GM19438 (cell line): ENCODE measurements at regions not wholly inside any gene's neighbourhood (a gene's known extent, or its start where the extent isn't known, plus 50 kb on each side); places are given as distances from the start of the nearest gene placed in this dataset.
"Not testable (repeated sequence)": the region's sequence is repeated elsewhere in the genome, so short reads cannot be mapped to it uniquely, and the experiment has no call there.

Experiments used
- ATAC-seq: cut with Tn5 transposase; IDR thresholded peaks from one replicate; pipeline ENCODE4 v1.9.1; 2021; ENCODE audit warnings: low read depth; ENCODE audit not compliant: unreplicated experiment

DNA sequence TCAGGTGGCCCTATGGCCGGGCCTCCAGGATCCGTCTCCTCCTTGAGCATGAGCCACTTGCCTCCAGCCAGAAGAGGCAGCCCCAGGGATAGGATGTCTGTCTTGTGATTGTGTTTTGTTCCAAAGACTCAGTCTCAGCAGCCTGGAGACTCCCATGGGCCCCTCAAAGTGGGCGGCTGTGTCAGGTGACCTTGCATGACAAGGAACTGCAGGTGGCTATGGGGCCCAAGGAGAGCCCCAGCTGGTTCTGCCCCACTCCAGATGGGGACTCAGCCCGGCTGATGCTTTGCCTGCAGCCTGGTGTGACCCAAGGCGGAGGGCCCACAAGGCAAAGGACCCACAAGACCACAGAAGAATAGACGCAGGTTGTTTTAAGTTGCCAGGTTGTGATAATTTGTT lies 284.3 kb upstream of the IRX4 start:
- ATAC-seq: no peak

DNA sequence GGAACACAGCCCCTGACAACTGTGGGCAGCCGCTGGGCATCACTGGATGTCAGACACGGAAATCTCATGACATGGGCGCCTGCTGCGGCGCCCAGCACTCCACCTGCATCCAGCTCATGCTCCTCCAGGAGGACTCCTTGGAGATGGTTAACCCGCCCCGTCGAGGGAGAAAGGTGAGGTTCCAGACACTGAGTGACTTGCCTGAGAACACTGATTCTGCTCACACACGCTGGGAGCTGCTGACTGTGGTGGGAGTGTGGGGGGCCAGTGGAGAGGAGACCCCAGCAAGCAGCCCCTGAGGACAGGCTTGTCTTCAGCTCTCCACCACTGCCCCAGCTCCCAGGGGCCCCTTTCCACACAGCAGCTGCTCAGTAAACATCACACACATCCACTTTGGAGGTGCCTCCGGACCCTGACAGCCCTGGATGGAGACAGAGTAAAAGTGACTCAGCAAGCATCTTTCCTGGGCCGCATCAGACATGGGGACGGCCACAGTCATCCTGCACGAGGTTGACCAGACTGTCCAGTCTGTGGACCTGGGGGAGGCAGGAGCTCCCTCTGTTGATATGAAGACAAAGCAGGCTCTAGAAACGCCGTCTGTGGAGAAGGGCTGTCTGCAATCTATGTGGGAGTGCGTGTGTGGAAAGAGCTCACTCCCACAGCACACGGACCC lies 283.7 kb upstream of the IRX4 start:
- ATAC-seq: no peak

DNA sequence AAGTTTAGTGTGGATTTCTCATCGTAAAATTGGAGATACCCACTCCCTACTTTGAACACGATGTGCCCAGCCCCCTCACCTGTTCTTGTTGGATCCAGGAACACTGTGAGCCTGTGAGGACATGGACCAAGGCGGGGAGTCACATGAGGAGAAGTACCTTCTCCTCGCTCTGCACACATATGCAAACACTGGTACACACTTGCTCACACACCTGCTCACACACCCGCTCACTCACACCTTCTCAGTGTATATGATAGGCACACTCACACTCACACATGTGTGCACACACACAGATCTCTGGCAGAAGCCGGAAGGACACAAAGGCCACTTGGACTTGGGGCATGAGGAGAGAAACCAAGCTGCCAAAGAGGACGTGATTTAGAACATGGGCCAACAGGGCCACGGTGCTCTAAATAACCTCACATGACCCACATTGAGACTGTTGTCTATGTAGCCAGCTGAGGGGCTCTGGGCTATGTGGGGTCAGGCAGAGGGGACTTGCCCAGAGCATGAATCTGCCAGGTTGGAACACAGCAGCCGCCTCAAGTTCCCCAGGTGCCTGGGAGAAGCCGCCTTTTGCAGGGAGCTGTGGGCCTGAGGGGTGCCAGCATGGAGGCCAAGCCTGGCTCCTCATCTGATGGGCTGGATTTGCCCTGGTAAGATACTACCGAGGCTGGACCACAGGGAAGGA lies 283.0 kb upstream of the IRX4 start:
- no peak for ATAC-seq

DNA sequence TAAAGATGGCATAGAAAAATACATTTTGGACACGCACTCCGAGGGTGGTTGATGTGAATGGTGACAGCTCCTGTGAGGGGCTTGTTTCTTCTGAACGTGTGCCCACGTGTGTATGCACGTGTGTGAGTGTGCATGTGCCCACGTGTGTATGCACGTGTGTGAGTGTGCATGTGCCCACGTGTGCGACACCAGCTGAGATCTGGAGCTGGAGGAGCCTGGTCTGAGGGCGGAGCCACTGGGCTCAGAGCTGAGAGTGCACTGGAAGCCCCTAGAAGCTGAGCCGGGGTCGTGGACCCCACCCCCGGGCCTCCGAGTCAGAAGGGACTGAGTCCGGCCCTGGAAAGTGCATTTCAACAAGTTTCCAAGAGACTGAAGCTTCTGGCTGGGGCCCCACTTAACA lies 282.5 kb upstream of the IRX4 start:
- no peak for ATAC-seq

DNA sequence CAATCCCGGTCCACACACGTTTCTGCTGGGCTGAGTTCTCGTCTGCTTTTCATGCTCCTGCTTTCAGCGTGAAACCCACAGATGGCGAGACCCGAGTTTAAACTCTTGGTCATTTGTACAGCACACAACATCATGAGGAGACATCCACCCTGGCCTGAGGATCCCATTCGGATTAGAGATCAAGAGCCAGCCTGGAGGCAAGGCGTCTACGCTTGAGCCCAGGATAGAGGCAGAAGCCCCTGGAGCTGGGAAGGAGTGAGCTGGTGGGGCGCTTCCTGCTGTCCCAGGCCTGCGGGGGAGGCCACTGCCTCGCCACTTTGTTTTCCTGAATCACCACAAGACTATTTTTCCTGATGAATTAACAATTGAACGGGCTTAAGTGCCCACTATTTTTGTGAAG lies 281.9 kb upstream of the IRX4 start:
- ATAC-seq: no peak

DNA sequence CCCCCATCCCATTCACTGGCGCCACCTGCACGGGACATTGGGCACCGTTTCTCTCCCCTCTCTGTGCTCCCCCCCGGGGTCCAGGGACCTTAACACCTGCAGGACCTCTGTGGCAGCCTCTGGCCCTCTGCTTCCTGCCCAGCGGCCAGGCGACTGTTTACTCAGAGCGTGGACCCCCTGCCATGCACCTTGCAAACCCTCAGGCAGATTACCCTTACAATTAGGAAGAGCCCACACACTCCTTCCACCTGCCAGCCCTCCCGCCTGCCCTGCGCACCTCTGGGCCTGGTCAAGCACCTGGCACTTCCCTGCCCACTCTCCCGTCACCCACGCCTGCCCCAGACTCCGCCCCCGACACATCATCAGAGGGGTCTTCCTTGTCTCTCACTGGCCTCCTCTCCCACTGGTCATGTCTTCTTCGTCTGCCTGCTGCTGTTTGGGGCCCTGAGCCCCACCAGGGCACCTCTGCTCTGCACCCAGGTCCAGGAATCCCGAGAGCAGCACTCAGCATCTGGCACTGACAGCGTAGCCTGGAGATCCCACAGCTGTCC lies 281.3 kb upstream of the IRX4 start:
- ATAC-seq: no peak

DNA sequence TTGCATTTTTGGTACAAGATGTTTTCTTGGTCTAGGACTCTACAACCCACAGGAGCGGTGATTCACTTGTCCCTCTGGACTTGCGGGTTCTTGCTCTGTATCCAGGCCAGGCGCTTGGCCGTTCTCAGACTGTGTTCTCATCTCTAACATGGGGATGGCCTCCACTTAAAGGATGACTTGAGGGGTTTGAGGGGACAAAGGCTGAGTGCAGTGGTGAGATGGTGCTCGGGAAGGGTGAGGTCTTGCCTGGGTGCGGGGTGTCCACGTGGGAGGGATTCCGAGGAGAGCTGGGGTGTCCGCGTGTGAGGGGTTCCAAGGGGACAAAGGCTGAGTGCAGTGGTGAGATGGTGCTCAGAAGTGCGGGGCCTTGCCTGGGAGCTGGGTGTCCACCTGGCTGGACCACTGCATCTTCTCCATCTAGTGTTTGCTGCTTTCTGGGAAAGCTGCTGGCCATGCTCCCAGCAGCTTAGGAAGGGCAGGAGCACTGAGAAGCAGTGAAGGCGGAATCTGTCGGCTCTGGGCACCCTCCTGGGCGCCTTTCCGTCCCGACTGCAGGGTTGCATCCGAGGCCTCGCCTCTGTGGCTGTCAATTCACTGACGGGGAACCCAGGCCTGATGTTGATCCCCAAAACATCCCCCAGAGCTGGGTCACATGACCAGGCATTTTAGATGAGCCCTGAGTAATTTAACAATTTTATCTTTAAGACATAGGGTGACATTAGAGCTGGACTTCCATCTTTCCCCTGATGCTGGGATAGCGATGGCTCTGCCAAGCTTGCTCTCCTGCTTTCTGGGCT lies 280.5 kb upstream of the IRX4 start:
- ATAC-seq: no peak

DNA sequence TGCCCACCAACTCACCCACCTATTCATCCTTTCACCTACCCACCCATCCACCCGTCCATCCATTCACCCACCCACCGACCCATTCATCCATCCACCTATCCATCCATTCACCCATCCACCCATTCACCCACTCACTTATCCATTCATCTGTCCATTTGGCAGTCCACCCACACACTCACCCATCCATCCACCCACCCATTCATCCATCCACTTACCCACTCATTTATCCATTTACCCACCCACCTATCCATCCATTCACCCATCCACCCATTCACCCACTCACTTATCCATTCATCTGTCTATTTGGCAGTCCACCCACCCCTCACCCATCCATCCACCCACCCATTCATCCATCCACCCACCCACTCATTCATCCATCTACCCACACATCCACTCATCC lies 278.1 kb upstream of the IRX4 start:
- ATAC-seq: no peak

DNA sequence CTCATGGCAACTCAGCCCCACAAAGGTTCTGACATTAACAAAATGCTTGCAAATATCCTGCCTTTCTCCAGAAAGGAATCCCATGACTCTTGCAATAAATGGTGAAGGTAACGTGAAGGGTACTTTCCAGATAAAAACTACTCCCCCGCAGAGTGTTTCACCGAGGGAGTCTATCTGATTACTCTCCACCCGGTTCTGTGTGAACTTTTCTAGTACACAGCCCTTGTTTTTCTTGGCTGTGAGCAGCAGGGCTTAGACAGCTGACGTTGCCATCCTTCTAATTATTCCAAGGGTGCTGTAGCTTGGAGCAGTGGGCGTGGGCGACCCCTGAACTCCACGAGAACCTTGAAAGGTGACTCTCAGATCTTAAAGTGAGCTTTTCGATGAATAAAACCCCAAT lies 276.0 kb upstream of the IRX4 start:
- ATAC-seq: no peak

DNA sequence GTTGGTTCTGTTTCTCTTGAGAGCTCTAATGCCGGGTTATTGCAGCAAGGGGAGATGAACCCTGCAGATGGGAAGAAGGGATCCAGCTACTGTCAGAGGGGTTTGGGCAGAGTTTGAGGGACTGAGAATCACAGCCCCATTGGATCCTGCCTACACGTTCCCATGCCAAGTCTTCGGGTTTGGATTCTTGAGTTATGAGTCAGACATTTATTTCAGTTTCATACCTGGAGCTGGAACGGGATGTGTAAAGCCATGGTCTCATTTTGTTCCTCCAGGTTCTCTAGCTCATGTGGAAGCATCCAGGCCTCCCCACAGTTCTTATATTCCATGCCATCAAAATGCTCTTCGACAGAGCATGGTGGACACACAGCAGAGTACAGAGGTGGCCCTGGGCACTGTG lies 275.4 kb upstream of the IRX4 start:
- ATAC-seq: no peak

DNA sequence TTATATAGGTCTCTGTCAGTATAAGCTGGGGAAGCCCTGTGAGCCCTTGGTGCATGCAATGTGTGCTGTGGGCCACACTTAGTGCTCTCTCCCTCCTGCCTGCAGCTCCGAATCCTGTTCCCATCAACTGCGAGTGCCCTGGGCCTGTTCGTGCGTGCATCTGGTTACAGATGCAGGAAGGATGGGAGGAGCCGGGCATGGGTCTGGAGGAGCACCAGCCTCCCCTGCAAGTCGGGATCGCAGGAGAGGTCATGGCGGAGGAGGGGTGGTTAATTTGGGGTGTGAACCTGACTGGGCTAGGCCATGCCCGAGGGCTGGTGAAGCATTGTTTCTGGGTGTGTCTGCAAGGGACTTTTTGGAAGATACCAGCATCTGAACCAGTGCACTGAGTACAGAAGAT lies 274.6 kb upstream of the IRX4 start:
- no peak for ATAC-seq

DNA sequence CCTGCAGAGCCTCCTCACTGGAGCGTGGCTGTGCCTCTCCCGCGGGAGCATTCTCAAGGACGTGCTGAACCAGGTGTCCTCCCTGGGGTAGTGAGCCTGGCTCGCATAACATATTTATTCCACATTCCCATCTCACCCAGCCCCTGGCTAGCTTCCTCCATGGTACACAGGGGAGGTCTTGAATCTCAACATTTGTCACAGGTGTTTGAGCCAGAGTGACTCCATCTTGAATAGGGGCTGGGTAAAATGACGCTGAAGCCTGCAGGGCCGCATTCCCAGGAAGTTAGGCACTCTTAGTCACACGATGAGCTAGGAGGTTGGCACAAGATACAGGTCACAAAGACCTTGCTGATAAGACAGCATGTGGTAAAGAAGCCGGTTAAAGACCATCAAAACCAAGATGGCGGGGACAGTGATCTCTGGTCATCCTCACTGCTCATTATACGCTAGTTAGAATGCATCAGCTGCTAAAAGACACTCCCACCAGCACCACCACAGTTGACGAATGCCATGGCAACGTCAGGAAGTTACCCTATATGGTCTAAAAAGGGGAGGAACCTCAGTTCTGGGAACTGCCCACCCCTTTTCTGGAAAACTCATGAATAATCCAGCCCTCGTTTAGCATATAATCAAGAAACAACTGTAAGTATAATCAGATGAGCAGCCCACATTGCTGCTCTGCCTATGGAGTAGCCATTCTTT lies 273.8 kb upstream of the IRX4 start:
- no peak for ATAC-seq

DNA sequence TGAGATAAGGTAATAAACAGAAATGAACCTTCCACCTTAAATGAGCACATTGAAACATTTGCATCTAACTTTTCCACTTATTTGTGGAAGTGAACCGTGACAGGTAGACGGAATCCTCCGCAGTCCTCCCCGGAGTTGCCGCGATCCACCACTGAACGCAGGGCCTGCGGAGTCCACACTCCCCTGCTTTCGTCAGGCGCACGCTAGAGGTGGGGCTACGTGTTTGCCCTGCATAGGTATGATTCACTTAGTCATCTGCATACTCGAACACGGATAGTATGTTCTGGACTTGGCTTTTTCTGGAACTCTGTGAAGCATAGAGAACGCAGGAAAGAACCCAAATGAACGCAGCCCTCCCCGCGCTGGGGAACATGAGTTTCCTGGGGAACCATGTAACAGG lies 272.8 kb upstream of the IRX4 start:
- no peak for ATAC-seq

DNA sequence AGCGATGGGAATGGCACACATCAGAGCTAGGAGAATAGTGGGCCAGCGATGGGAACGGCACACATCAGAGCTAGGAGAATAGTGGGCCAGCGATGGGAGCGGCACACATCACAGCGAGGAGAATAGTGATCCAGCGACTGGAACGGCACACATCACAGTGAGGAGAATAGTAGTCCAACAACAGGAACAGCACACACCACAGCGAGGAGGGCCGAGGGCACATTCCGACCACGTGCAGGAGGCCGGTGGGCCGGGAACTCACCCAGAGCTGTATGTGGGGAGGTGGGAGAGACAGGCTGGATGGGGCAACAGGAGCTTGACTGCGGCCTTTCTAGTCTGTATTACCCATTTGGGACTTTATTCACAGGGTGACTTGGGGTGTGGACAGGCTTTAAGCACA lies 271.1 kb upstream of the IRX4 start:
- ATAC-seq: no peak

DNA sequence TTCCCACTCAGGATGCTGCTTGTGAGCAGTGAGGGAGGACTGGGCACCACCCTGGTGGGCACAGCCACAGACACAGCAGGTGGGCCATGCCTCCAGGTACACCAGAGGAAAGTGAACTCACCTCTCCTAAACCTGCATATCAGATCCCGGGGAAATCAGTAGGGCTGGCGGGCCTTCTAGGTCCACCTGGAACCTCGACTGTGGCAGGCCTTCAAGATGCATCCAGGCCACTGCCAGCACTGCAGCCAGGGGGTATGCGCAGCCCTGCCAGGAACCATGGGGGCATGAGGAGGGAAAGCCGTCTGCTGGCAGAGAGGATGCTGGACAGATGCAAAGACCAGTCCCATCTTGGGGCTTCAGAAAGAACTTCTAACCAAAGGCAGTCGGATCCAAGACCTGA lies 270.6 kb upstream of the IRX4 start:
- ATAC-seq: no peak

DNA sequence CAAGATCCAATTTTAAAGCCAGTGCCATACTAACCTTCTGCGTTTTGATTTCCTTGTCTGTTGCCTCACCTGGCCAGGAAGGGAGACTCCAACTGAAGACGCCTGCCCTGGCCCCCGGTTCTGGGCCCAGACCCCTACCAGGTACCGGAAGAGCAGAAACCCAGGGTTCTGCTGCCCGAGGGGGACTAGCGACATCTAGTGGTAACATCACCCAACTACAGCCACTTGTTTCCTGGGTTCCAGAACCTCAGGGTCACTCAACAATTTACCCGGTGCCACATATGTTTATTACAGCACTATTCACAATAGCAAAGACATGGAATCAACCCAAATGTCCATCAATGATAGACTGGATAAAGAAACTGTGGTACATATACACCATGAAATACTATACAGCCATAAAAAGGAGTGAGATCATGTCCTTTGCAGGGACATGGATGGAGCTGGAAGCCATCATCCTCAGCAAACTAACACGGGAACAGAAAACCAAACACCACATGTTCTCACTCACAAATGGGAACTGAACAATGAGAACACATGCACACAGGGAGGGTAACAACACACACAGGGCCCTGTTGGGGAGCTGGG lies 268.7 kb upstream of the IRX4 start:
- not testable (repeated sequence) for ATAC-seq

DNA sequence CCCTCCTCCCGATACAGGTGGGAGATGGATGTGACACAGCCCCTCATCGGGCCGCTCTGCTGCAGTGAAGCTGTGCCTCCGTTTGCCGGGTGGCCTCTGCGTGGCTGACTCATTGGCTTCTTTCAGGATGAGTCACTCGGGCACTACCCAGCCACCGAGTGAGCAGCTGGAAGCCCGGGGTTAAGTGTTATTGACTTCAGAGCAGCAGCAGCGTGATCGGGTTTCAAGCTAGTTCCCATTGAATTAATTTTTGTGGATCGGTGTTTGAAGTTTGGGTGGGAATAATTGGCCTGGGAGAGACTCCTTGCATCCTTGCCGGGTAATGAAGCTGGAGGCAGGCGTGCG lies 266.4 kb upstream of the IRX4 start:
- ATAC-seq: no peak

DNA sequence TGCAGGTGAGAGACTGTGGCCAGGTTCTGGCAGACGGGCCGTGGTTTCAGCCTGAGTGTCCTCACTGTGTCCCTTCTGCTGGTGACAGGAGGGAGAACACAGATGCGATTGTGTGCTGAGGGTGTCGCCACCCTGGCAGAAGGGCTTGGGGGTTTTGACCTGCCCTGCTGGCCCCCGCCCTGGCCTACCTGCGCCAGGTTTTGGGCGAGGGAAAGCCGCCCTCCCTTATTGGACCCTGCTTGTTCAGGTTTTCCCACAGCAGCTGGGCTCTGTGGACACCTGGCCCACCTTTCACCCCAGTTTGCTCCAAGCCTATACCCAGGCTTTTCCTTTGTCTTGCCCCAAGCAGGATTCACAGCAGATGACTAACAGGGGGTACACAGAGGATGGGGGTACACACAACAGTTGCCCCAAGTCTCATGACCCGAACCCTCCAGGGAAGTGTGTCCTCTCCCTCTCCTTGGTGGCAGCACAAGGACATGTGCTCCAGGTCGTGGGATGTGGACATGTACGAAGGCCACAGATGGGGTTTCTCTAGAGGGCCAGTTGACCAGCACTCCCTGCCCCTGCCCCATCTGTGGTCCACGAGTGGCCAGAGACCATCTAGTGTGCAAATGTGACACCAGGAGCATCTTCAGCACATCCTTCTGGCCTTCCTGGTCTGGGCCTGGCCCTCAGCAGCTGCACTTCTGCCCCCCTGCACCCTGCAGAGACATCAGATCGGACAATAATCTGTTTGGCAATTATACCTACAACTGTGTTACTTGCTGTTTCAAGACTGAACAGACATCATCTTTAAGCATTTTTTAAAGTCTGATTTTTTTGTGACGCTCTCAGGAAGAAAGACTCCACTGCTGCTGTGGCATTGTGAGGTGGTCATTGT lies 265.8 kb upstream of the IRX4 start:
- no peak for ATAC-seq

DNA sequence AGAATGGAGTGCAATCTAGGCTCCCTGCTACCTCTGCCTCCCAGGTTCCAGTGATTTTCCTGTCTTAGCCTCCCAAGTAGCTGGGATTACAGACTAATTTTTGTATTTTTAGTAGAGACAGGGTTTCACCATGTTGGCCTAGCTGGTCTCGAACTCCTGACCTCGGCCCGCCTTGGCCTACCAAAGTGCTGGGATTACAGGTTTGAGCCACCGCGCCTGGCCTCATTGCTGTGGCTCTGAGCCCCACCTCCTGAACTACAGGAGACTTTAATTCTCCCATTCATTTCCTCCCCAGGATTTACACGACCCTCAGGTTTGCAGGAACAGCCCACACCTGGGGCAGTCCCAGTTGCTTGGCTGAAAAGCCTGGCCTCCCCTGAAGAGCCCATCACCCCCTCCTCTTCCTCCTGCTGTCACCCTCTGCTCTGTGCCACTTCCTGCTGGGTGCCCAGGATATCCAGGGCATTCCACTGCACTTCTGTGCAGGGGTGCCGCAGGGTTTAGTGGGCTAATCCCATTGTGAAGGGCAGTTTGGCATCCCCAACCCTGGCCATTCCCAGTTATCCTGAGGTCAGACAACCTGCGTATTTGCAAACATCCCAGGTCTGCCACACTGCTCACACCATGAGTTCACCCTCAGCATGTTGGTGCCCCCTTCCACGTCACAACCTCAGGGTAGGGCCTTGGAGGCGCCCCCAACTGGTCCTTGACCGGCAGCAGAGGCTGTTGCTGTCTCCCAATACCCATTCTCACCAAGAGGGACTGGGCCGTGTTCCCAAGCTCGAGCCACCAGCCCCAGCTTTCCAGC lies 265.0 kb upstream of the IRX4 start:
- no peak for ATAC-seq
